NCI-H2227 (cell line): ENCODE measurements at regions not wholly inside any gene's neighbourhood (a gene's known extent, or its start where the extent isn't known, plus 50 kb on each side); places are given as distances from the start of the nearest gene placed in this dataset.
"Not testable (repeated sequence)": the region's sequence is repeated elsewhere in the genome, so short reads cannot be mapped to it uniquely, and the experiment has no call there.

ENCODE experiments used
- DNase-seq: peaks from one replicate; lab custom pipeline; 2025; ENCODE audit not compliant: unreplicated experiment; lab: John Stamatoyannopoulos, UW

- DNase-seq, result no peak
Observed at GRCh38 chr16:66247516-66248481, 118.7 kb upstream of the CDH5 start.

- DNase-seq, result no peak
Observed at GRCh38 chr16:66245868-66246267, 120.6 kb upstream of the CDH5 start.

GRCh38 chr16:66245072-66245471 is 121.4 kb upstream of the CDH5 start:
- no peak for DNase-seq

GRCh38 chr16:66242672-66243071 is 123.8 kb upstream of the CDH5 start:
- DNase-seq, result no peak

GRCh38 chr16:66242206-66242605 is 124.3 kb upstream of the CDH5 start:
- DNase-seq, result not testable (repeated sequence)

GRCh38 chr16:66240631-66241395 is 125.7 kb upstream of the CDH5 start:
- DNase-seq, result no peak

- DNase-seq, result no peak
Observed at GRCh38 chr16:66240088-66240487, 126.4 kb upstream of the CDH5 start.

- no peak for DNase-seq
Observed at GRCh38 chr16:66238696-66239095, 127.8 kb upstream of the CDH5 start.

- no peak for DNase-seq
Observed at GRCh38 chr16:66236301-66236700, 130.2 kb upstream of the CDH5 start.

- no peak for DNase-seq
Observed at GRCh38 chr16:66231452-66232160, 134.9 kb upstream of the CDH5 start.

- DNase-seq, result no peak
Observed at GRCh38 chr16:66229651-66230050, 136.8 kb upstream of the CDH5 start.

GRCh38 chr16:66228792-66229191 is 137.7 kb upstream of the CDH5 start:
- no peak for DNase-seq

- no peak for DNase-seq
Observed at GRCh38 chr16:66227766-66228530, 138.5 kb upstream of the CDH5 start.

GRCh38 chr16:66226762-66227161 is 139.7 kb upstream of the CDH5 start:
- DNase-seq, result no peak

GRCh38 chr16:66225696-66226095 is 140.8 kb upstream of the CDH5 start:
- DNase-seq, result no peak

GRCh38 chr16:66224626-66225025 is 141.9 kb upstream of the CDH5 start:
- DNase-seq, result no peak

- no peak for DNase-seq
Observed at GRCh38 chr16:66224186-66224585, 142.3 kb upstream of the CDH5 start.

GRCh38 chr16:66223176-66223780 is 143.2 kb upstream of the CDH5 start:
- DNase-seq, result no peak

GRCh38 chr16:66222756-66223155 is 143.7 kb upstream of the CDH5 start:
- DNase-seq, result no peak

GRCh38 chr16:66220702-66221101 is 145.8 kb upstream of the CDH5 start:
- no peak for DNase-seq
